Panc1 (cell line): ENCODE measurements at regions not wholly inside any gene's neighbourhood (a gene's known extent, or its start where the extent isn't known, plus 50 kb on each side); places are given as distances from the start of the nearest gene placed in this dataset.

Experiments
- ATAC-seq: fragments of 200-7000 bp; cut with Tn5 transposase; 2 replicates; pipeline ENCODE4 v1.9.1; 2020; ENCODE audit warnings: mild to moderate bottlenecking, moderate library complexity
- BruUV-seq: library from RNA; stranded (reverse); fragments of 400-500 nt; replicated peaks from 2 replicates; lab custom pipeline; 2021; lab: Mats Ljungman, UMichigan
- CTCF ChIA-PET: fragments of 300-600 bp; sonication (Branson Sonifier 250); formaldehyde crosslinking; loops from one replicate; lab custom pipeline; 2022; ENCODE audit warnings: antibody characterized with exemption; lab: Charles Lee
- POLR2A ChIA-PET: fragments of 300-600 bp; sonication (Branson Sonifier 250); formaldehyde crosslinking; loops from one replicate; lab custom pipeline; 2022; ENCODE audit warnings: antibody characterized with exemption; lab: Charles Lee
- DNase-seq: peaks from one replicate; pipeline ENCODE4 v3.0.0-alpha.2; 2010; ENCODE audit warnings: low read depth, low spot score
- H3K27ac ChIP-seq: 2 replicates; pipeline ENCODE4 v1.5.1; 2011; ENCODE audit warnings: mild to moderate bottlenecking, low read length, inconsistent platforms
- H3K27me3 ChIP-seq: fragments of 200-500 bp; sonication (Bioruptor generic); 2 replicates; pipeline ENCODE4 v1.6.0; 2014; ENCODE audit warnings: low read length, inconsistent platforms; ENCODE audit not compliant: control insufficient read depth, insufficient read depth
- H3K36me3 ChIP-seq: fragments of 200-500 bp; sonication (Bioruptor generic); 2 replicates; pipeline ENCODE4 v1.5.1; 2014; ENCODE audit warnings: inconsistent platforms, mild to moderate bottlenecking, low read length, moderate library complexity; ENCODE audit not compliant: control insufficient read depth, insufficient read depth
- H3K4me1 ChIP-seq: 2 replicates; pipeline ENCODE4 v1.5.1; 2011; ENCODE audit warnings: inconsistent platforms, mild to moderate bottlenecking, low read length, moderate library complexity; ENCODE audit not compliant: control insufficient read depth, insufficient read depth
- H3K4me3 ChIP-seq, 2 experiments: 2 replicates each; pipeline ENCODE4 v1.5.1; 2011 to 2012; ENCODE audit warnings: low read depth in 2 of 2, low read length in 2 of 2, mild to moderate bottlenecking in 2 of 2, inconsistent platforms in 1 of 2, moderate library complexity in 1 of 2
- H3K9me3 ChIP-seq: fragments of 200-500 bp; sonication (Bioruptor generic); 2 replicates; pipeline ENCODE4 v1.5.1; 2014; ENCODE audit warnings: low read depth, mild to moderate bottlenecking, inconsistent platforms, low read length, moderate library complexity; ENCODE audit not compliant: control insufficient read depth, insufficient read depth
- POLR2AphosphoS5 ChIP-seq: IDR thresholded peaks from 2 replicates; pipeline ENCODE4 v1.6.1; 2012; ENCODE audit warnings: mild to moderate bottlenecking, low read depth, low read length, moderate library complexity
- SIN3A ChIP-seq: IDR thresholded peaks from 2 replicates; pipeline ENCODE4 v1.6.1; 2012; ENCODE audit warnings: low read depth, mild to moderate bottlenecking, low read length, moderate library complexity, borderline replicate concordance; ENCODE audit not compliant: insufficient read depth
- TCF7L2 ChIP-seq: IDR thresholded peaks from 2 replicates; pipeline ENCODE4 v1.6.1; 2011; ENCODE audit warnings: mild to moderate bottlenecking, low read depth, low read length, inconsistent platforms
- in situ Hi-C: cut with HindIII; loops from 2 replicates; pipeline ENCODE4 v1.10.0; 2016; ENCODE audit warnings: low sequenced_read_pairs, low pct_unique_long_range_greater_than_20kb
- intact Hi-C: fragments of 100-400 bp; cut with micrococcal nuclease; formaldehyde crosslinking; loops from one replicate; pipeline ENCODE4 v1.10.0; 2022; ENCODE audit not compliant: unreplicated experiment
- TF ChIP-seq, protein P1 (sequence below): fragments of 450-650 bp; IDR thresholded peaks from 2 replicates; pipeline ENCODE4 v1.5.1; 2017; ENCODE audit warnings: mild to moderate bottlenecking
- TF ChIP-seq, protein P2 (sequence below), 2 experiments: IDR thresholded peaks; 2 replicates each; pipeline ENCODE4 v1.6.1; 2011 to 2012; ENCODE audit warnings: low read depth in 2 of 2, control low read depth in 1 of 2, low read length in 1 of 2, mild to moderate bottlenecking in 1 of 2, moderate library complexity in 1 of 2; ENCODE audit not compliant: insufficient read depth in 1 of 2

DNA sequence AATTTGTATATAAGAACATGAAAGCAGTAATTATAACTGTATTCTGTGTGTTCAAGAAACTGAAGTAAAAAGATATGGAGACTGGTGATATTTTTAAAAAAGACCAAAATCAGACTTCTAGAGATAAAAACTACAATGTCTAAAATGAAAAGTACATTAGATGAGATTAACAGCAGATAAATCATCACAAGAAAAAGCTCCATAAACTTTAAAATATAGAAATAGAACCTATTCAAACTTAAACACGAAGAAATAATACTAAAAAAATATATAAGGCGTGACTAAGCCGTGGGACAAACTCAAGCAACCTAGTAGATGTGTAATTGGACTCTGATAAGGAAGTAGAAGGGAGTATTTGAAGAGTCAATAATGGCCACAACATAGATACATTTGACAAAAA, 189.1 kb upstream of the ZMIZ1 start:
- no peak overlapping the region for H3K4me3 ChIP-seq
- ChIA-PET POLR2A (no interaction called here), CTCF (interaction anchor here (0.5 to 0.7 kb wide), 2 partner anchors 173 to 551 kb away, joined by 3 to 4 read pairs; no protein-coding TSS in a partner anchor)
- TF ChIP-seq, protein P1, sequence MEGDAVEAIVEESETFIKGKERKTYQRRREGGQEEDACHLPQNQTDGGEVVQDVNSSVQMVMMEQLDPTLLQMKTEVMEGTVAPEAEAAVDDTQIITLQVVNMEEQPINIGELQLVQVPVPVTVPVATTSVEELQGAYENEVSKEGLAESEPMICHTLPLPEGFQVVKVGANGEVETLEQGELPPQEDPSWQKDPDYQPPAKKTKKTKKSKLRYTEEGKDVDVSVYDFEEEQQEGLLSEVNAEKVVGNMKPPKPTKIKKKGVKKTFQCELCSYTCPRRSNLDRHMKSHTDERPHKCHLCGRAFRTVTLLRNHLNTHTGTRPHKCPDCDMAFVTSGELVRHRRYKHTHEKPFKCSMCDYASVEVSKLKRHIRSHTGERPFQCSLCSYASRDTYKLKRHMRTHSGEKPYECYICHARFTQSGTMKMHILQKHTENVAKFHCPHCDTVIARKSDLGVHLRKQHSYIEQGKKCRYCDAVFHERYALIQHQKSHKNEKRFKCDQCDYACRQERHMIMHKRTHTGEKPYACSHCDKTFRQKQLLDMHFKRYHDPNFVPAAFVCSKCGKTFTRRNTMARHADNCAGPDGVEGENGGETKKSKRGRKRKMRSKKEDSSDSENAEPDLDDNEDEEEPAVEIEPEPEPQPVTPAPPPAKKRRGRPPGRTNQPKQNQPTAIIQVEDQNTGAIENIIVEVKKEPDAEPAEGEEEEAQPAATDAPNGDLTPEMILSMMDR = no peak
- TF ChIP-seq TCF7L2 (no peak), POLR2AphosphoS5 (no peak), SIN3A (no peak)
- TF ChIP-seq, protein P2, sequence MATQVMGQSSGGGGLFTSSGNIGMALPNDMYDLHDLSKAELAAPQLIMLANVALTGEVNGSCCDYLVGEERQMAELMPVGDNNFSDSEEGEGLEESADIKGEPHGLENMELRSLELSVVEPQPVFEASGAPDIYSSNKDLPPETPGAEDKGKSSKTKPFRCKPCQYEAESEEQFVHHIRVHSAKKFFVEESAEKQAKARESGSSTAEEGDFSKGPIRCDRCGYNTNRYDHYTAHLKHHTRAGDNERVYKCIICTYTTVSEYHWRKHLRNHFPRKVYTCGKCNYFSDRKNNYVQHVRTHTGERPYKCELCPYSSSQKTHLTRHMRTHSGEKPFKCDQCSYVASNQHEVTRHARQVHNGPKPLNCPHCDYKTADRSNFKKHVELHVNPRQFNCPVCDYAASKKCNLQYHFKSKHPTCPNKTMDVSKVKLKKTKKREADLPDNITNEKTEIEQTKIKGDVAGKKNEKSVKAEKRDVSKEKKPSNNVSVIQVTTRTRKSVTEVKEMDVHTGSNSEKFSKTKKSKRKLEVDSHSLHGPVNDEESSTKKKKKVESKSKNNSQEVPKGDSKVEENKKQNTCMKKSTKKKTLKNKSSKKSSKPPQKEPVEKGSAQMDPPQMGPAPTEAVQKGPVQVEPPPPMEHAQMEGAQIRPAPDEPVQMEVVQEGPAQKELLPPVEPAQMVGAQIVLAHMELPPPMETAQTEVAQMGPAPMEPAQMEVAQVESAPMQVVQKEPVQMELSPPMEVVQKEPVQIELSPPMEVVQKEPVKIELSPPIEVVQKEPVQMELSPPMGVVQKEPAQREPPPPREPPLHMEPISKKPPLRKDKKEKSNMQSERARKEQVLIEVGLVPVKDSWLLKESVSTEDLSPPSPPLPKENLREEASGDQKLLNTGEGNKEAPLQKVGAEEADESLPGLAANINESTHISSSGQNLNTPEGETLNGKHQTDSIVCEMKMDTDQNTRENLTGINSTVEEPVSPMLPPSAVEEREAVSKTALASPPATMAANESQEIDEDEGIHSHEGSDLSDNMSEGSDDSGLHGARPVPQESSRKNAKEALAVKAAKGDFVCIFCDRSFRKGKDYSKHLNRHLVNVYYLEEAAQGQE (IDR thresholded peaks at IDR 0.05; ENCODE audit: insufficient read depth in 1 of 2, low read depth in 2 of 2, low read length in 1 of 2) = no peak
- DNase-seq (no peak), ATAC-seq (no peak)
- peaks cover 18% of the 10 kb centered on the region; the same call in 1 of the 2 replicates for H3K9me3 ChIP-seq
- no peaks in the 10 kb centered on the region for H3K36me3 ChIP-seq
- BruUV-seq = no TSS peak
- intact Hi-C loops (no loop called here), in situ Hi-C loops (no loop called here)
- no peak overlapping the region for H3K27ac ChIP-seq
- no peaks in the 10 kb centered on the region for H3K4me1 ChIP-seq
- no peaks in the 10 kb centered on the region for H3K27me3 ChIP-seq

DNA sequence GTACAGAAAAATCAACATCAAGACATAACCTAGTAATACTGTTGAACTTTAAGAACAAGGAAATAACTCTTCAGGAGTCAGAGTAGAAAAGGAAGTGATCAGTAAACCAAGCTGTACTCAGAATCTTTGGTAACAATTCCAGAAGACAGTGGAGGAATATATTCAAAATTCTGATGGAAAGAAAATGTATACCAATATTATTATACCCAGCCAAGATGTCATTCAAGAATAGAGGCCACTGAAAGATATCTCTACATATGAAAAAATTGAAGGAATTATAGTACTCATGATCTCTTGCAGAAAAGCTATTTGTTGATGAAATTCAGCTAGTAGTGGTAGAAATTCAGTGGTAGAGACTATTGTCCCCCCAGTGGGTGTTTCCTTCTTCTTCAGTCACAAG, 182.6 kb upstream of the ZMIZ1 start:
- Histone ChIP-seq H3K4me3 (no peak overlapping the region), H3K9me3 (peaks cover 15% of the 10 kb centered on the region; the same call in 1 of the 2 replicates), H3K27me3 (no peaks in the 10 kb centered on the region), H3K36me3 (no peaks in the 10 kb centered on the region), H3K4me1 (no peaks in the 10 kb centered on the region), H3K27ac (no peak overlapping the region)
- ChIA-PET POLR2A (no interaction called here), CTCF (no interaction called here)
- DNase-seq = no peak
- TF ChIP-seq, protein P2 (IDR thresholded peaks at IDR 0.05; ENCODE audit: insufficient read depth in 1 of 2, low read depth in 2 of 2, low read length in 1 of 2) = no peak
- TF ChIP-seq SIN3A = no peak
- TF ChIP-seq, protein P1 = no peak
- TF ChIP-seq POLR2AphosphoS5 = no peak
- TF ChIP-seq TCF7L2 = no peak
- no peak for ATAC-seq
- no TSS peak for BruUV-seq
- intact Hi-C loops = no loop called here
- in situ Hi-C loops = no loop called here
